C4-2B (cell line): ENCODE measurements at regions not wholly inside any gene's neighbourhood (a gene's known extent, or its start where the extent isn't known, plus 50 kb on each side); places are given as distances from the start of the nearest gene placed in this dataset.

ENCODE experiments used
- ZFX ChIP-seq: fragments of 450-650 bp; IDR thresholded peaks from 2 replicates; pipeline ENCODE4 v1.6.1; 2017
- TF ChIP-seq, protein P1 (sequence below): fragments of 450-650 bp; conservative IDR thresholded peaks from 2 replicates; pipeline ENCODE4 v1.5.1; 2017; ENCODE audit warnings: mild to moderate bottlenecking

DNA sequence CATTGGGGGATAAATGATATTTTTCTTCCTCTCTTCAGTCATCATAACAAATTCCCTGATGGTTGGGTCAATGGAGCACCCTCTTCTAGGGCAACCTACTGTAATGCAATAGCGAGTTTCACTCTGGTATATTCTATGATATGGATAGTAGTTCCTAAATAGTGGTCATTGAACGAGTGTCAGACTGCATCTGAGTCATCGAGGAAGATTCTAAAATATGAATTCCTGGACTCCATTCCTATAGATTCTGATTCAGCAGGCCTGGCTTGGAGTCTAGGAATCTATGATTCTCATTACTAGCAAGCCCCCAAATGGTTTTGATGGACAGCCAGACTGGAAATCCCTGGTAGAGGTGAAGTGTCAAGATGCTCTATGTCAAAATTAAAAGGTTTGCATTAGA, 254.5 kb downstream of the BUB3 start:
- TF ChIP-seq, protein P1, sequence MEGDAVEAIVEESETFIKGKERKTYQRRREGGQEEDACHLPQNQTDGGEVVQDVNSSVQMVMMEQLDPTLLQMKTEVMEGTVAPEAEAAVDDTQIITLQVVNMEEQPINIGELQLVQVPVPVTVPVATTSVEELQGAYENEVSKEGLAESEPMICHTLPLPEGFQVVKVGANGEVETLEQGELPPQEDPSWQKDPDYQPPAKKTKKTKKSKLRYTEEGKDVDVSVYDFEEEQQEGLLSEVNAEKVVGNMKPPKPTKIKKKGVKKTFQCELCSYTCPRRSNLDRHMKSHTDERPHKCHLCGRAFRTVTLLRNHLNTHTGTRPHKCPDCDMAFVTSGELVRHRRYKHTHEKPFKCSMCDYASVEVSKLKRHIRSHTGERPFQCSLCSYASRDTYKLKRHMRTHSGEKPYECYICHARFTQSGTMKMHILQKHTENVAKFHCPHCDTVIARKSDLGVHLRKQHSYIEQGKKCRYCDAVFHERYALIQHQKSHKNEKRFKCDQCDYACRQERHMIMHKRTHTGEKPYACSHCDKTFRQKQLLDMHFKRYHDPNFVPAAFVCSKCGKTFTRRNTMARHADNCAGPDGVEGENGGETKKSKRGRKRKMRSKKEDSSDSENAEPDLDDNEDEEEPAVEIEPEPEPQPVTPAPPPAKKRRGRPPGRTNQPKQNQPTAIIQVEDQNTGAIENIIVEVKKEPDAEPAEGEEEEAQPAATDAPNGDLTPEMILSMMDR = no peak
- no peak for TF ChIP-seq ZFX
